22Rv1 (cell line): ENCODE measurements at regions not wholly inside any gene's neighbourhood (a gene's known extent, or its start where the extent isn't known, plus 50 kb on each side); places are given as distances from the start of the nearest gene placed in this dataset.

Experiments used
- CTCF ChIP-seq: fragments of 450-650 bp; IDR thresholded peaks from 2 replicates; pipeline ENCODE4 v1.5.1; 2017; ENCODE audit warnings: mild to moderate bottlenecking
- ZFX ChIP-seq: fragments of 450-650 bp; IDR thresholded peaks from 2 replicates; pipeline ENCODE4 v1.6.1; 2017; ENCODE audit warnings: antibody characterized with exemption, borderline replicate concordance

DNA sequence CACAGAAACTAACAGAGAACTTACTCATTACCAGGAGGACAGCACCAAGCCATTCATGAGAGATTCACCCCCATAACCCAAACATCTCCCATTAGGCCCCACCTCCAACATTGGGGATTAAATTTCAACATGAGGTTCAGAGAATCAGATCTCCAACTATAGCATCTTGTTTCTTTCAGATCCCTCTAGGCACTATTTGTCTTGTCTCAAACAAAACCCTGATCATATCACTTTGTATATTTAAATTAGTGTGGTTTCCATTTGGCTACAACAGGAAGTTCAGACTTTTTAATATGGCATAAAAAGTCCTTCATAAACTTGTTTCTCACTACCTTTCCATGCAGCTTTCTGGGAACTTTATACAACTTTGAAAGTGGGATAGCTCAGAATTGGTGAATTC, 699.0 kb upstream of the MIR17HG start:
- TF ChIP-seq CTCF = no peak
- no peak for TF ChIP-seq ZFX
